ENCODE measurements at regions not wholly inside any gene's neighbourhood (a gene's known extent, or its start where the extent isn't known, plus 50 kb on each side); places are given as distances from the start of the nearest gene placed in this dataset.
A peak's percentile ranks its signal among the peaks of the same experiment; 100 is the strongest.

DNA sequence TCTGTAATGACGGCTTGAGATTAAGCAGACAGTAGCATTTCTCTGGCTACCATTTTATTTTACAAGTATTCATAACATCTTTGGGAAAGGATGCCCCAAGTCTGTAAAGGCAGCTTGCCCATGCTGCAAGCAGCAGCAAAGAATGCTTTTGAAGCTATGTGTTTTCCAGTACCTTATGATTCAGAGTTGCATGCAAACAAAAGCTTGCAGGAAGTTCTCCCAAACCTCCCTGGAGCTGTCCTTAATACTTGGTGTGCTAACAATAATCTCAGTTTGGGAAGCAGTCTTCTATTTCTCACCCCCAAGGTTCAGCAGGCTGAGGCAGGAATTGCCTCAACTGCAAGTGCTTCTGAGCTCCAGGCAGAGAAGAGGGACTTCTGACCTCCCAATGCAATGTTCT, 60.8 kb downstream of the CCNA1 start:
- DNase-seq: no peak

DNA sequence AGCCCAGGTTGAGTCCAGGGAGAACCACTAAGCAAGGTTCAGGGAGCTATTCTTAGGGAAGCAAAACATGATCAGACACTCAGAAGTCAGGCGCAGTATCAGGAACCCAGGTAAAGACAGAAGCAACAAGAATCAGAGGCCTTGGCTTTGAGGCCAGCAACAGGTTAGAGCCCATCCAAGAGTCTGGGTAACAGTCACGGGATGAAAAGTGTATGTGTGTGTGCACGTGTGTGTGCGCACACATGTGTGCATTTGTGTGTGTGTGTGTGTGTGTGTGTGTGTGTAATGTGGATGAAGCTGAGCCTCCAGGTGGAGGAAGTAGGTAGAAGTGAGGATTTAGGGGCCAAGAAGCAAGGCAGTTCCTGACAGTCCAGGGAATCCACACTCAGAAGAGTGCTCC, 63.1 kb downstream of the CCNA1 start:
- no peak for DNase-seq

DNA sequence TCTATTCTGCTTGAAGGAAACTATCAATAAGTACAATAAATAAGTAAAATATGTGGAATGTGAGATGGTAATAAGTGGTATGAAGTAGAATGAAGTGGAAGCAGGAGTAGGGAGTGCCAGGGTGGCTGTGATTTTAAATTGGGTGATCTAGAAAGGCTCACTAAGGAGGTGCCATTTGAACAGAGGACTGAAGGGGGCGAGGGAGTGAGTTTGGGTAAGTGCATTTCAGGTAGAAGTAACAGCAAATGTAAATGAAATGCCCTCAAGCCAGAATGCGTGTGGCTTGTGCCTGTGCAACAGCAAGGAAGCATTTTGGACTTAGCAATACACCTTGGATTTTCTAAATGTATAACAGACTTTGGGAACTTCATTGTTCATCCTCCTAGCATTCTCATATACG, 77.1 kb downstream of the CCNA1 start:
- DNase-seq: peak in 1 of 2 experiments; percentile 1

DNA sequence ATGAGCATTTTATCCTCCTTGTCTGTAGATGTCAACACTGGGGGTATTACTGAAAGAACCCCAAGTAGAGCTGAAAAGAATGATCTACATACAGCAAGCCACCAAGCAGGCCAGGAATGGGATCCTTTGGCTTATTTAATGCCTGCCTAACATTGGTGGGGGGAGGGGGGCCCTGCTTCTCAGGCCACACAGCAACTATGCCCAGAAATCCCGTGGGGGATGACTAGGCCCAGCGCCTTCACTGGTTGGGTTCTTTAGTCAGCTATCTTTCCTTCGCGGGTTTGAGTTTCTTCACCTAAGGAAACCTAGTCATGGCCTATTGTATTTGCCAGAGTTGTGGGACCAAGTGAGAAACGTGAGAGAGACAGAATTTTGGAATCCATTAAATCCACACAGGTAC, 80.5 kb downstream of the CCNA1 start:
- peak in 1 of 2 experiments; percentile 29 for DNase-seq

DNA sequence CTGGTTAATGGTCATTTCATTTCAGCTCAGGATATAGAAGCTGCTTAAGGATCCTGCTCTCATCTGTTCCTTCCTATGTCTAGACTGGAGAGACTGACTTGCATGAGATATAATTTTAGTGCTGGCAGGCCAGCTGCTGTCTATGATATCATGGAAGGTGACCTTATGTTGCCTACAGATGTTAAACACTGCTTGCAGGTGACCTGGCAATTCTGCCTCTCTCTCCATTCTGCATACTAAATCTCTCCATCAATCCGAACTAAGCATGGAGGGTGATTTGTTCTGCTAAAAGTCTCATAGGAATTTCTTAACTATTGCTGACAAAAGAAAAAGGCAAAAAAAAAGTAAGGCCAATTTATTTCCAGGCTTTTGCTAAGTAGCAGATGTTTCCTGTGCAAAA, 81.0 kb downstream of the CCNA1 start:
- DNase-seq: peak; percentile 18 to 78

DNA sequence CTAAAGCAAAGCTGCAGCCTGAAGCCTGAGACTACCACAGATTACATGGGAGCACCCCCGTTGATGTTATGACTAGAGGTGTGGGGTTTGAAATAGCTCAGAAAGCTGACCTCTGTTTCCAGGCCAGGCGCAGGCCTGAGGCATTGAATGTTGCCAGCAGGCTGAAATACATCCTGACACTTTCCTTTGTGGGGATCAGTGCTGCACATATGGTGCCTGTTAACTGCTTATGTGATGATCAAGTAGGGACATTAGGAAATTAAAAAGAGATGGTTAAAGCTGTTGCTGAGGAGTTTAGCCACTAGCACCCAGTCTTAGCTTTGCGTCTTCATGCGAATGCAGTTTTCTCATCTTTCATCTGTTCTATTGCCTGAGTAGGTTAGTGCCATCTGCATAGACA, 83.2 kb downstream of the CCNA1 start:
- peak; percentile 51 to 91 for DNase-seq

DNA sequence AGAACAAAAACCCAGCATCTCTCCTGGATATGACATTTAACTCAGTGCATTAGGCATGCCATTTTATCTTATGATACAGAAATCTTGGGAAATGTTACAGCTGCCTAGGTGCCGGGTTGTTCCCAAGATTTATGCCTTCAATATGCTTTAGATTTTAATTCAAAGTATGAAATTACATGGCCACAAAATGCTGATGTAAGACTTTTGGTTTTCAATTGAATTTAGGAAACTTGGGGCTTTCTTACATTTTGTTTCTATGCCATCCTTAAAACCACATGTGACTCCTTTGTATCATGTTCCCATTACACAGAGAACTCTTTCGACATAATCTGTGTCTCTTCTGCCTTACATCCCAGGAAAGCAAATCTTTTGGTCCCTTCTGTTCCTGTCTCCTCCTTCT, 83.9 kb downstream of the CCNA1 start:
- no peak for DNase-seq

DNA sequence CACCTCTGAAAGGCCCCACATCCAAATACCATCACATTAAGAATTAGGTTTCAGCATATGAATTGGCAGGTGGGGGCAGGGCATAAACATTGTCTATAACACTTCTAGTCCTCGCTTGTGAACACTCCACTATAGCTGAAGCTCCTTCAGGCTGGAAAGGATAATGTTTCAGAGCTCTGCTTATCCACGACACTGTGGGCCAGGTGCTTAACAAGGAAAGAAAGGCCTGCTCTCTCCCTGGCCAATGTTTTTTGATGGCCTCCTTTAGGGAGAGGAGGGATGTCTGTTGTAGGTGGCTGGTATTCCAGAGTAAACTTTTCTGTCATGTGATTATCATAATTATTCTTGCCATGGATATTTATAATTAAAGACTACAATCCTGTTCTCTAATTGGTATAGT, 86.4 kb downstream of the CCNA1 start:
- DNase-seq: no peak

DNA sequence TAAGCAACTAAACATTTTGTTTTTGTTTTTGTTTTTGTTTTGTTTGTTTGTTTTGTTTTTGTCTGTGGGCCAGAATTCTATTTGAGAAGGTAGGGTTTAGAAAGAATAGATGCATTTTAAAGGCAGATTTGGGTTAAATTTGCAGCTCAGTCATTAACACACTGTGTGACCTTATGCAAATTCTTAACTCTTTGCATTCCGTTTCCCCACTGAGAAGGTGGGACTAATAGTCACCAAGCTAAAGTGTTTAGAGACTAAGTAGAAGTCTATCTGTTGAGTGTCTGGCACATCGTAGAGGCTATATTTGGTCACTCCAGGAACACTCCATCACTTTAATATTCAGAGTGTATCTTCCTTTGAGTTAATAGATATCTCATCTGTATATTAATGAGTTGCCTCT, 87.1 kb downstream of the CCNA1 start:
- no peak for DNase-seq

DNA sequence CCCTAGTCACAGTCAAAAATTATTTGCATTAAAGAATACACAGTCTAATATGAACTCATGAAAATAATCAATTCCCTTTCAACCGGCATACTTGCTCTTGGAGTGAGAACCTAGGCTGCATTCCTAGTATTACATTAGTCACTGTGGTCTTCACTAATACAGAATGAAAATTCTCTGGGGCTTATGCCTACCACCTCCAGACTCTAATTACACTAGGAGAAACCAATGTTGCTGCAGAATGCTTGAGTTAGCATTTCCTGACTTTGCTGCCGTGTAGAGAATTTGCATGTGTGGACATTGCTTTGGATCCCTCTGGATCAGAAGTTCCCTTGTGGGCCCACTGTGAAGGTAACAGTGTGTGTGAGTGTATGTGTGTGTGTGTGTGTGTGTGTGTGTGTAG, 87.8 kb downstream of the CCNA1 start:
- no peak for DNase-seq

DNA sequence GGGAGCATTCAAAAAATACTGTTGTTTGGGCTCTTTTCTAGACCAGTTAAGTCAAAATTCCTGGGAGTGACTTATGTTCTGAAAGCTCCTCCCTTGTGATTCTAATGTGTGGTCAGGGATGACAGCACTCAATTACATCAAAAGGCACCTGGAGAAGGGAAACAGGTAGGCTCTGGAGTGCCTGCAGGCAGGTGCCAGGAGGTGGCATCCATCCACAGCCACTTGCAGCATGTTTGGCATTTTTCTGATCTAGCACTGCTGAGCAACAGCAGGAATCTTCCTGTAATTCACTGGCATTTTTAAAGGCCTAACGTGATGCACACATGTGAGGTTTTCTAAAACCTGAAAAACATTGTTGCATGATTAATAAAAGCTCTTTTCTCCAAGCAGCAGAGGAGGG, 94.6 kb downstream of the CCNA1 start:
- no peak for DNase-seq

DNA sequence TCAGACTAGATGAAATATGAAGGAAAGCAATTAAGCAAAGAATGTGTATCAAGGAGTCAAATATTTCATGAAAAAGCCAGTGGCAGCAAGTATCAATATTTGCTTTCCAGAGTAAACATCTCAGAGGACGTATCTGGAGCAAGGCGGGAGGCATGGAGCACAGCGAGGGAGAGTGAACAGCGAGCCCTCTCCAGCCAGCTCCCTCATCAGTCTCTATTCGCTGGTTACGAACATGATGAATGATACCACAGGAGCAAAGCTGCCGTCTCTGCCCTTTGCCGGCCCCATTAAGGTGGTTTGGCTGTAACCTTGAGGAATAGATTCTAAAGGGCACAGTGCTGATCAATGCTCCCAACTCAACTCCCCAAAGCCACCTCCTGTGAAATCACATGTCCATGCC, 95.8 kb downstream of the CCNA1 start:
- no peak for DNase-seq

DNA sequence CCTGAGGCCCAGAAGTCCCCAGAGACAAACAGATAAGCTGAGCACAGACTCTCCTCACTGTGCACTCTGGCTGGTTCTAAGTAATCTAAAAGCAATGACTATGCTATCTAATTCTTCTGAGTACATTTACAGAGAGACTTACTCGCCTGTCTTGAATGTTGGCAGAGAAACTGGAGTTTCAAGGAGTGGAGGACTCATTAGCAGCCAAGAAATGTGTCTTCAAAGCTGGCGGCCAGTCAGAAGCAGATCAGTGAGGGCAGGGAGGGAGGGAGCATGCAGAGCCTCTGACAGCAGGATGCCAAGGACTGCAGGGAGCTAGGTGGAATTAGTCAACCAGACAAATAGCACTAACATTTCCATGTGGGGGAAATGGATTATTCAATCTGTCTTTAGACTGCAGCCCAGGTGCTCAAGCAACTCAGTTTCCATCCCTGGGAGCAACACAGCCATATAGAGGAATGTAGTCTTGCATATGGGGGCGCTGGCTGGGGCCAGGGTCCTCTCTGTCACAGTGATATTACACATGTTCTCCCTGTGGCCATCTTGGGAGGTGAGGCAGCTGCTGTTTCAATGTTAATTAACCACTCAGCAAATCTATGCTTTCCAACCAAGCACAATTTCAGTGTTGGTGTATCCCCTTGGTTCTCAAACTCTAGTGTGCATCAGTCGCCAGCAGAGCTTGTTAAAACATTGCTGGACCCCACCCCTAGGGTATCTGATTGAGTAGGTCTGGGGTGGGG, 97.9 kb downstream of the CCNA1 start:
- DNase-seq: no peak

DNA sequence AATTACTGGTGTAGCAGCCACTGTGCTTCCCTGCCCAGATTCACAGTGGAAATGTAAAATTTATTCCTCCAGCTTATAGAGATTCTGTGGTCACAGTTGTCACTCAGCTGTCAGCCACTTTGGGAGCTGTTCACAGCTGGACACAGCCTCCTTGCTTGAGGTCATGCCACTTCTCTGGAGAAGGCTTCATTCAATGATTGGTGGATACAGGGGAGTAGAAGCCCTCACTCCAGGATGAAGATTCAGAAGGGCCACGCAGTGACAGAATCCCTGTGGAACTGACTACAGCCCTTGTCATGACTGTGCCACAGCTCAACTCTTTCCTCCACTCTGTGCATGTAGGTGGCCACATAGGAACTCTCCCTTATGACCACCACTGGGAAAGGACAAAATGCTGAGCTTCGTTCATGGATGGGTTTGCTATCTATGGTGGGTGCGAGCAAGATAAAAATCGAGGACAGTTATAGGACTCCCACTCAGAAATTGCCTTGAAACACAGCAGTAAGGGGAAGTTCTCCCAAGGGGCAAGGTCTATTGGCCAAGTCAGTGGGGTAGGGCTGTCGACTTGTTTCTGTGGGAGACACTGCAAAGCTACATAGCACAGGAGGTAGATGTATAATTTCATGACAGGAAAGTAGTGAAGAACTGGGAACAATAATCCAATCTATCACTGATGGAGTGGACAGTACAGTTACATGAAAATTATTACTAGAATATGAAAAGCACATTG, 98.7 kb downstream of the CCNA1 start:
- DNase-seq: no peak

DNA sequence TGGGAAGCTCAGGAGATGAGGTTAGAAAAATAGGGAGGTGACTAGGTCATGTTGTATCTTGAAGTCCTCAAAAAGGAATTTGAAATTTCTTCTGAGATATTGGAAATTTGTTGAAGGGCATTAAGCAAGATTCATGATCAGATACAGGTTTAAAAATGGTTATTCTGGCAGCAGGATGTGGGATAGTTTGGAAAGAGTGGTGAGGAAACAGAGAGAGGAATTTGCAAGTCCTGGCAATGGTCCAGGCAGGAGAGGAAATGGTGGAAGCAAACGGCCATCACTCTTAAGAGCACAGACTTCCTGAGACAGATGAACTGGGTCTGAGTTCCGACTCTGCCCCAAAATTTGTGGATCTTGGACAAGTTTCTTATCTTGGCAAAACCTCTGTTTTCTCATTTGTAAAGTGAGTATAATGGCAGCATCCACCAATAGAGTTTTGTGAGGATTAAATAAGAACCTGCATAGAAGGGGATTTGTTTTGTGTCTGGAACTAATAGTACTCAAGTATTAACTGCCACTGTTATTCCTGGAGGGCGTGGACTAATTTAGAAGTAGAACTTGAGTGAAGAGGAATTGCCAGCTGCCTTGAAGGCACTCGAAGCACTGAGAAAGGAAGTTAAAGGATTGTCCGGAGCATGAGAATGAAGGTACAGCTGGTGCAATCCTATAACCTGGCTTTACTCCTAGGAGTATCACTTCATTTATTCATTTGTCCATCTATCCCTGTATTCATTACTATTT, 99.6 kb downstream of the CCNA1 start:
- peak; percentile 2 to 83 for DNase-seq

DNA sequence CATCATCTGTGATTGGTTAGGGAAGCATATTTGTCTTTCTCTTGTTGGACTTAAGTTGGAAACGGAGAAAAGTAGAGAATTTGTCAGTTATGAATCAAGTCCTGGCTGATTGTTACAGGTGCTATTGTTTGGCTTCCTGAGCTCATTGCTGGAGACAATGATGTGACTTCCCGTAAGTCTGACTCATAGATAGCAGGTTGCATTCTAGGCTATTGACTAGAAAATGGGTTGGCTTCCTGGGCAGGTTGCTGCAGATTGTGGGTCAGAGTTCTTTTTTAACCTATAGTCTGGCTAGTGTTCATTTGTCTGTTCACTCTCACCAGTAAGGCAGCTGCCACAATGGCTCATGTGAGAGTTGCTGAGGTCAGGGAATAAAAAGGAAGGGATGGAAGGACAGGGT, 101.5 kb downstream of the CCNA1 start:
- DNase-seq: no peak

DNA sequence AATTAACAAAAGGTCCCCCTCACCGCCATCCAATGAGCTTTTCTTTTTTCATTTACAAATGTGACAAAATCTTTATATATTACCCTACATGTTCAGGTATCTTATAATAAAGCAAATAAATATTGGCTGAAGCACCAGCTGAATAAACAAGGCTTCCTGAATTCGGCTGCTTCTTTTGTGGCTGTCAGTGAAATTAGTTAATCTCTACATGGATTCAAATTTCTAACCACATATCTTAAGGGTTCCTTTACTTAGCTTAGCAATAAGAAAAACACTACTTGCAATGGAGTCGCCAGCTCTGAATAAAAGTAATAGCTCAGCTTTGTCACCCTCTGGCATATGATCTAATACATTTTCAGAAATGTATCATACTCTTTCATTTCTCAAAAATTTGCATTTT, 104.3 kb downstream of the CCNA1 start:
- DNase-seq: no peak

DNA sequence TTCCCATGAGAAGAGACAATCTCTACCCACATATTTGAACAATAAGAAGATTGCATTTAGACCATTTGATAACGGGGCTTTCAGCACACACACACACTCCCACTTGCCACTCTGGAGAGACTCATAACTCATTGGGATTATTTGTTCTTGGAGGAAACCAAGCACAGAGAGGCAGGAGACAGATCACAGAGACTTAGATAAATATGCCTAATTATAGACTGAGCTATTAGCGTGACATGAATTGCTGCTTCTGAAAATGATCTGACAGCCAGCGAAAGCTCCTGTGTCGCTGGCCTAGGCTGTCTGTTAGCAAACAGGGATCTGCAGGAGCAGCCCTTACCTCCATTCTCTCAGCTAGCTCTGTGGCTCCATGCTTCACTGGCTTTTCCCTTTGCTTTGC, 111.4 kb downstream of the CCNA1 start:
- DNase-seq: no peak

DNA sequence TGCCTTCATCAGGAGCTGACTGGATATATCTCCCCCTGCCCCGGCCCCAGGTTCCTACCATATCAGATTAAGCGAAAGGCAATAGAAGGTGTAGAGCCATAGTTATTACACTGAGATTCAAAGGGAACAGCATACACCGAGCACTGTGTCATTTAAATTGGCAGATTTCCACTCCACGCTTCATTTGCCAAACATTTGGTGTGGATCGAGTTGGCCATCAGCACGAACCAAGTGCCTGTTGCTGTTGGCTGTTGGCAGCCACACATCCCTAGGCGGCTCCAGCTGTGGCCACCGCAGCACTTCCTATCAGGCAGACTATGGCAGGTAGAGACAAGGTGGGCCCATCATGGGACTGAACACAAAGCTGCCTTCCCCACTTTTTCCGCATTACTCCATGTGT, 115.8 kb downstream of the CCNA1 start:
- DNase-seq: no peak

DNA sequence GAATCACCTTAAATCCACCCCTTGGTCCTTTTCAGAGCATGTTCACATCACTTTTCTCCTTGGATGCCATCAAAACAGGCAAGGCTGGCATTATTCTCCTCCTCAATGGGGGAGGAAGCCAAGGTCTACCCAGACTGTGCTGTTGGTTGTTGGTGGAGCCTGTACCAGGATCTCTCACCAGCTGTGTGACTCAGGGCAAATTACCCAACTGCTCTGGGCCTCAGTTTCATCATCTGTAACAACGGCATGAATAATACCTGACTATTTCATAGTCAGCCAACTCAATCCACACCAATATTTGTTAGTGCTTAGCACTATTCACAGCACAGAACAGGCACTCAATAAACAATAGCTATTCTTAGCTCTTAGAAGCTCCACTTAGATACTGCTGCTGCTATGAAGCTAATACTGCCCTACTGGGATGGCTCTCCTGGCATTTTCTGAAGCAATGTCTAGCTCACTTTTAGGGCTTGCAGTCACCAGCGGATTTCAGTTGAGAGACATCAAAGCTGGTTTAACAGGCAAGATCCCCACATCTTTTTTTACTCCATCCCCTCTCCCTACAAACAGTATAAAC, 116.9 kb downstream of the CCNA1 start:
- DNase-seq: no peak

DNA sequence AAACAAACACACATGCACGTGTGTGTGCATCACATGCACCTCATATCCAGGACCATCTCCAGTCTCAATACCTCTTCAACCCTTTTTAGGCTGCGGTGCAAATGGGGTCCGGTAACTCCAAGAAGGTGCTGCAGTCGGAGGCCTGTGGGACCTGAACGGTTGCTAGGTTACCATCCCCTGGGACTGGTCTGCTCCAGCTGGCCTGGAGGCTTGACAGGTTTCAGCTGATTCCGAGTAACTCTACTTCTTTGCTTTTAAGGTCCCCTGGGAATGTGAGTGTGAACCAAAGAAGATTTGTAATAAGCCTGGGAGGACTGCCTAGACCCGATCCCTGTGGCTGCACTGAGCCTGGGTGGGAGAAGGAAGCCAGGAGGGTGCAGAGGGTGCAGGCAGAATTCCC, 117.5 kb downstream of the CCNA1 start:
- peak; percentile 80 to 97 for DNase-seq

DNA sequence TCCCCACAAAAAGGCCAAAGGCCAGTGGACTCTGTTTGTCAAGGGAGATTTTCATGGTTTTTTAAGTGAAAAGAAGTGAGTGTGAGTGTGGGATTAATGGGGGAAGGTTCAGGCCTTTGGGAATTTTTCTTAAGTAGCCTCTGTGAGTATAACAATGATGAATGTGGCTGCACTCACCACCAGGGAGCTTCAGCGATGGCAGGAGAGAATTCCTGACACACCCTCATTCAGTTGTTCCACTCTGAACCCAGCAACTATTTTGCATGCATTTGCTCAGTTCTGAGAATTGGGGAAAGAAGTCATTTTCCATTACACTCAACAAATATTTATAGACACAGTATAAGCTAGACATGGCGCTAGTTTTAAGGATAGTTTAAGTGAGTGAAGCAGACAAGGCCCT, 117.9 kb downstream of the CCNA1 start:
- DNase-seq: no peak

DNA sequence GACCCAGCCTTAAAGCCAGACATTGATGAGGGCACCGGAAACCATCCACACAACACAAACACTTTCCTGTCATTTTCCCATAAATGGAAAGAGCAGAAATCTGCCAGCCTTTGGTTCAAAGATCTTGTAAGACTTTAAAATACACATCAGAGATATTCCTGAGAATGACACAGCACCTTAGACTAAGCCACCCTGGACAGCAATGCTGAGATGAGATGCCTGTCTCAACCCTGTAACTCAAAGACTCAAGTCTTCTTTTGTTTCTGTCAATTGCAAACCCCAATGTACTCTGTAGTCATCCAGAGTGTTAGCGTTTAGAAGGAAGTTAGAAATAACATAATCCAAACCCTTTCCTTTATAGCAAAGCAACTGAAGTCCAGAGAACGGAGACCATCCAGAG, 119.2 kb downstream of the CCNA1 start:
- DNase-seq: no peak

DNA sequence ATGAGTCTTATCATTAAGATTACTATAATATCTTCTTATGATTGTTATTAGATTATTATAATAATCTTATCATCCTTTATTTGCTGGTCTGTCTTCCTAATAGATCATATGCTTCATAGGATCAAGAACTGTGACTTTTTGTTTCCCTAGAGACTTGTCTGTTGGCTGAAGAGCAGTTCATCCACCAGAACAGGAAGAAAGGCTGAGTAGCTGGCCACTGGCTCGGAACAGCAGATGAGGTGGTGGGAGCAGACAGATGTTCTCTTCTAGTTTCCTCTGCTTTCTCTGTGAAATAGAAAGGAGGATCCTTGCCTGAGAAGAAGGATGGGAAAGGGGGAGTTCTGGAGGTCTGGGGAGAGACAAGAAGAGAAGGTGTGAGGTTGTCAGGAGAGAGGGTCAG, 120.0 kb downstream of the CCNA1 start:
- DNase-seq: no peak
